MM.1S (cell line): ENCODE measurements at regions not wholly inside any gene's neighbourhood (a gene's known extent, or its start where the extent isn't known, plus 50 kb on each side); places are given as distances from the start of the nearest gene placed in this dataset.

ENCODE experiments used
- EZH2 ChIP-seq: fragments of 300-600 bp; sonication (generic); optimal IDR thresholded peaks from 2 replicates; pipeline ENCODE3; 2017; ENCODE audit warnings: low read depth, mild to moderate bottlenecking, antibody characterized with exemption, low read length, mixed read lengths
- TF ChIP-seq, protein P1 (sequence below): fragments of 300-600 bp; sonication (generic); IDR thresholded peaks from 2 replicates; pipeline ENCODE4 v1.5.1; 2016; ENCODE audit warnings: antibody characterized with exemption, low read length, mixed read lengths

DNA sequence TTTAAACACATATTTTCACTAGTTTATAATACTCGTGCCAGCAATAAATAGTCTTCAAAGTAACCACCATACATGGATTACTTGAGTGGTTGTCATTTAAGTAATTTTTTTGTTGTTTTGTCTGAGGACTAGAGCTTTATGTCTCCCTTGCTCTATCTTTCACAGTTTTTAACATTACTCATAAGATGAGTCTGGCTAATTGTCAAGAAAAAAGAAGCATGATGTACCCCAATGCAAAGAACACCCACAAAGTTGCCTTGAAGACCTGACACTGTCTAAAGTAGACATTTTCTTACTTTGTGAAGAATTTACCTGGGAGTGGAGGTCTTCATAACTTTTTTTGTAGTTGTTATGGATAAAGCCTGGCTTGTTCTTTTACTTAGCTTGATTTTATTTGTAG, 210.4 kb upstream of the BRINP3 start:
- TF ChIP-seq, protein P1, sequence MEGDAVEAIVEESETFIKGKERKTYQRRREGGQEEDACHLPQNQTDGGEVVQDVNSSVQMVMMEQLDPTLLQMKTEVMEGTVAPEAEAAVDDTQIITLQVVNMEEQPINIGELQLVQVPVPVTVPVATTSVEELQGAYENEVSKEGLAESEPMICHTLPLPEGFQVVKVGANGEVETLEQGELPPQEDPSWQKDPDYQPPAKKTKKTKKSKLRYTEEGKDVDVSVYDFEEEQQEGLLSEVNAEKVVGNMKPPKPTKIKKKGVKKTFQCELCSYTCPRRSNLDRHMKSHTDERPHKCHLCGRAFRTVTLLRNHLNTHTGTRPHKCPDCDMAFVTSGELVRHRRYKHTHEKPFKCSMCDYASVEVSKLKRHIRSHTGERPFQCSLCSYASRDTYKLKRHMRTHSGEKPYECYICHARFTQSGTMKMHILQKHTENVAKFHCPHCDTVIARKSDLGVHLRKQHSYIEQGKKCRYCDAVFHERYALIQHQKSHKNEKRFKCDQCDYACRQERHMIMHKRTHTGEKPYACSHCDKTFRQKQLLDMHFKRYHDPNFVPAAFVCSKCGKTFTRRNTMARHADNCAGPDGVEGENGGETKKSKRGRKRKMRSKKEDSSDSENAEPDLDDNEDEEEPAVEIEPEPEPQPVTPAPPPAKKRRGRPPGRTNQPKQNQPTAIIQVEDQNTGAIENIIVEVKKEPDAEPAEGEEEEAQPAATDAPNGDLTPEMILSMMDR, result no peak
- TF ChIP-seq EZH2, result no peak
